GM23338 (cell line): ENCODE measurements at regions not wholly inside any gene's neighbourhood (a gene's known extent, or its start where the extent isn't known, plus 50 kb on each side); places are given as distances from the start of the nearest gene placed in this dataset.

Experiments
- CREB1 ChIP-seq: fragments of 250-450 bp; sonication (Bioruptor Pico); IDR thresholded peaks from 2 replicates; pipeline ENCODE4 v1.5.0; 2020; ENCODE audit warnings: low read depth, mild to moderate bottlenecking, moderate library complexity
- CTCF ChIP-seq, 2 experiments: fragments of 200-600 bp in 1 of 2; sonication (generic) in 1 of 2; conservative IDR thresholded peaks; 2 replicates each; pipeline versions ENCODE4 v1.5.1 to v1.6.1; 2016 to 2017; ENCODE audit warnings: antibody characterized with exemption in 2 of 2, low read depth in 2 of 2, mild to moderate bottlenecking in 2 of 2, moderate library complexity in 1 of 2
- EZH2 ChIP-seq: fragments of 200-600 bp; sonication (generic); IDR thresholded peaks from one replicate; pipeline ENCODE4 v1.8.0; 2017; ENCODE audit warnings: antibody characterized with exemption, mild to moderate bottlenecking, low read depth; ENCODE audit not compliant: unreplicated experiment
- EZH2phosphoT487 ChIP-seq: fragments of 200-600 bp; sonication (generic); IDR thresholded peaks from one replicate; pipeline ENCODE4 v1.8.1; 2018; ENCODE audit warnings: antibody characterized with exemption; ENCODE audit not compliant: unreplicated experiment
- JUNB ChIP-seq: IDR thresholded peaks from one replicate; pipeline ENCODE4 v1.6.1; 2016; ENCODE audit warnings: antibody characterized with exemption; ENCODE audit not compliant: unreplicated experiment
- POLR2AphosphoS5 ChIP-seq: IDR thresholded peaks from 2 replicates; pipeline ENCODE4 v1.6.1; 2016; ENCODE audit warnings: antibody characterized with exemption, low read depth
- REST ChIP-seq: IDR thresholded peaks from one replicate; pipeline ENCODE4 v1.6.1; 2018; ENCODE audit warnings: antibody characterized with exemption; ENCODE audit not compliant: unreplicated experiment
- ZNF462 ChIP-seq: fragments of 250-450 bp; sonication (Bioruptor Pico); IDR thresholded peaks from 2 replicates; pipeline ENCODE4 v1.5.0; 2020; ENCODE audit warnings: mild to moderate bottlenecking, moderate library complexity

- TF ChIP-seq POLR2AphosphoS5 (no peak), CTCF (conservative IDR thresholded peaks at IDR 0.05; ENCODE audit: low read depth in 2 of 2) (no peak), EZH2 (no peak), JUNB (no peak), ZNF462 (CRISPR knock-in tag) (no peak), CREB1 (CRISPR knock-in tag) (no peak), EZH2phosphoT487 (no peak), REST (no peak)
Measured at GRCh38 chrX:123080065-123080464, 104.0 kb upstream of the GRIA3 start.
